NCI-H748 treated with DMSO at 0.1 percent for 48 hours (cell line): ENCODE measurements at regions not wholly inside any gene's neighbourhood (a gene's known extent, or its start where the extent isn't known, plus 50 kb on each side); places are given as distances from the start of the nearest gene placed in this dataset.
"Not testable (repeated sequence)": the region's sequence is repeated elsewhere in the genome, so short reads cannot be mapped to it uniquely, and the experiment has no call there.

Experiments
- DNase-seq: peaks from one replicate; lab custom pipeline; 2025; lab: John Stamatoyannopoulos, UW

- not testable (repeated sequence) for DNase-seq
Measured at GRCh38 chr20:29883514-29884219, 1373.8 kb upstream of the DEFB115 start.

GRCh38 chr20:29884322-29884721 is 1373.1 kb upstream of the DEFB115 start:
- not testable (repeated sequence) for DNase-seq

GRCh38 chr20:29885282-29886185 is 1371.9 kb upstream of the DEFB115 start:
- not testable (repeated sequence) for DNase-seq

GRCh38 chr20:29891555-29891954 is 1365.9 kb upstream of the DEFB115 start:
- DNase-seq, result not testable (repeated sequence)
